ENCODE measurements at regions not wholly inside any gene's neighbourhood (a gene's known extent, or its start where the extent isn't known, plus 50 kb on each side); places are given as distances from the start of the nearest gene placed in this dataset.
"Not testable (repeated sequence)": the region's sequence is repeated elsewhere in the genome, so short reads cannot be mapped to it uniquely, and the experiment has no call there.

GRCh38 chr7:65453341-65454030 is 79.8 kb downstream of the ZNF92 start:
- DNase-seq (ENCODE audit: missing footprints), result no peak
- no peak for ATAC-seq
- intact Hi-C loops (cut with DNase I), result no loop called here

GRCh38 chr7:65454469-65454868 is 80.8 kb downstream of the ZNF92 start:
- ATAC-seq (no peak), DNase-seq (ENCODE audit: missing footprints) (no peak)

GRCh38 chr7:65455050-65455449 is 81.4 kb downstream of the ZNF92 start:
- ATAC-seq; DNase-seq (ENCODE audit: missing footprints); intact Hi-C loops (cut with DNase I): not testable (repeated sequence)

More at GRCh38 chr7:65454469-65454868, 80.8 kb downstream of the ZNF92 start:
- intact Hi-C loops (cut with DNase I), result no loop called here

GRCh38 chr7:65457705-65458104 is 84.0 kb downstream of the ZNF92 start:
- intact Hi-C loops (cut with DNase I), result no loop called here
- DNase-seq (ENCODE audit: missing footprints) (no peak), ATAC-seq (no peak)

- DNase-seq (ENCODE audit: missing footprints), result no peak
- no peak for ATAC-seq
- intact Hi-C loops (cut with DNase I), result no loop called here
These were observed 85.8 kb downstream of the ZNF92 start for GRCh38 chr7:65459438-65459837.

GRCh38 chr7:65462148-65462716 is 88.6 kb downstream of the ZNF92 start:
- intact Hi-C loops (cut with DNase I), result no loop called here
- ATAC-seq (no peak), DNase-seq (ENCODE audit: missing footprints) (no peak)

GRCh38 chr7:65463184-65463583 is 89.5 kb downstream of the ZNF92 start:
- intact Hi-C loops (cut with DNase I), result no loop called here
- no peak for ATAC-seq
- DNase-seq (ENCODE audit: missing footprints), result no peak

- ATAC-seq; DNase-seq (ENCODE audit: missing footprints); intact Hi-C loops (cut with DNase I): not testable (repeated sequence)
These were observed 96.4 kb downstream of the ZNF92 start for GRCh38 chr7:65469919-65470558.

GRCh38 chr7:65471587-65471986 is 97.9 kb downstream of the ZNF92 start:
- ATAC-seq, result no peak
- DNase-seq (ENCODE audit: missing footprints), result no peak
- intact Hi-C loops (cut with DNase I), result no loop called here

- intact Hi-C loops (cut with DNase I), result no loop called here
- ATAC-seq, result no peak
These were observed 101.5 kb downstream of the ZNF92 start for GRCh38 chr7:65475040-65475726.

GRCh38 chr7:65475734-65476319 is 102.2 kb downstream of the ZNF92 start:
- ATAC-seq, result no peak
- no peak for DNase-seq (ENCODE audit: missing footprints)
- intact Hi-C loops (cut with DNase I), result no loop called here

More at GRCh38 chr7:65475040-65475726, 101.5 kb downstream of the ZNF92 start:
- DNase-seq (ENCODE audit: missing footprints), result no peak

- intact Hi-C loops (cut with DNase I), result no loop called here
- no peak for DNase-seq (ENCODE audit: missing footprints)
These were observed 103.7 kb downstream of the ZNF92 start for GRCh38 chr7:65477326-65477725.

GRCh38 chr7:65489260-65489767 is 115.7 kb downstream of the ZNF92 start:
- no peak for ATAC-seq
- no peak for DNase-seq (ENCODE audit: missing footprints)
- intact Hi-C loops (cut with DNase I), result no loop called here

More at GRCh38 chr7:65477326-65477725, 103.7 kb downstream of the ZNF92 start:
- no peak for ATAC-seq

- DNase-seq (ENCODE audit: missing footprints); intact Hi-C loops (cut with DNase I); ATAC-seq: not testable (repeated sequence)
These were observed 123.0 kb downstream of the ZNF92 start for GRCh38 chr7:65496697-65497096.

GRCh38 chr7:65503434-65504152 is 129.9 kb downstream of the ZNF92 start:
- DNase-seq (ENCODE audit: missing footprints) (no peak), ATAC-seq (no peak)
- intact Hi-C loops (cut with DNase I), result no loop called here

GRCh38 chr7:65504504-65505319 is 131.1 kb downstream of the ZNF92 start:
- DNase-seq (ENCODE audit: missing footprints); intact Hi-C loops (cut with DNase I): not testable (repeated sequence)

GRCh38 chr7:65505320-65505633 is 131.6 kb downstream of the ZNF92 start:
- ATAC-seq; intact Hi-C loops (cut with DNase I); DNase-seq (ENCODE audit: missing footprints): not testable (repeated sequence)

More at GRCh38 chr7:65504504-65505319, 131.1 kb downstream of the ZNF92 start:
- not testable (repeated sequence) for ATAC-seq

Data from Right ventricle myocardium inferior (tissue), 1 donor.